WTC11 (cell line): ENCODE measurements at regions not wholly inside any gene's neighbourhood (a gene's known extent, or its start where the extent isn't known, plus 50 kb on each side); places are given as distances from the start of the nearest gene placed in this dataset.
A peak's percentile ranks its signal among the peaks of the same experiment; 100 is the strongest.

Experiments
- ATAC-seq: fragments of 200-7000 bp; cut with Tn5 transposase; 2 replicates; pipeline ENCODE4 v1.10.0; 2021; ENCODE audit warnings: mild to moderate bottlenecking, moderate library complexity
- CTCF ChIA-PET: fragments of 300-600 bp; sonication (Branson Sonifier 250); formaldehyde crosslinking; loops from one replicate; lab custom pipeline; 2021; ENCODE audit warnings: antibody characterized with exemption; lab: Charles Lee
- POLR2A ChIA-PET: fragments of 350-600 bp; sonication (Branson Sonifier 250); formaldehyde crosslinking; loops from one replicate; lab custom pipeline; 2021; ENCODE audit warnings: antibody characterized with exemption; lab: Charles Lee
- DNase-seq: peaks from one replicate; pipeline ENCODE4 v3.0.0; 2021; ENCODE audit warnings: low spot score
- H3K27ac Mint-ChIP-seq: 2 replicates; pipeline ENCODE4 v1.8.0; 2021; ENCODE audit warnings: mixed read lengths
- H3K27me3 Mint-ChIP-seq: 2 replicates; pipeline ENCODE4 v1.8.0; 2021; ENCODE audit warnings: low read depth, mild to moderate bottlenecking, moderate library complexity, mixed read lengths
- H3K36me3 Mint-ChIP-seq: 2 replicates; pipeline ENCODE4 v1.8.0; 2021; ENCODE audit warnings: mixed read lengths
- H3K4me1 Mint-ChIP-seq: 2 replicates; pipeline ENCODE4 v1.8.0; 2022; ENCODE audit warnings: mixed read lengths
- H3K4me3 Mint-ChIP-seq: 2 replicates; pipeline ENCODE4 v1.8.0; 2021; ENCODE audit warnings: mild to moderate bottlenecking, moderate library complexity, mixed read lengths
- H3K9me3 Mint-ChIP-seq: 2 replicates; pipeline ENCODE4 v1.8.0; 2021; ENCODE audit warnings: mixed read lengths
- CBFB ChIP-seq: sonication (generic); formaldehyde crosslinking; IDR thresholded peaks from 2 replicates; pipeline ENCODE4 v1.8.1; 2022; ENCODE audit warnings: mild to moderate bottlenecking, low read depth, missing genetic modification reagents
- CREB1 ChIP-seq: sonication (generic); formaldehyde crosslinking; IDR thresholded peaks from 2 replicates; pipeline ENCODE4 v1.8.0; 2023; ENCODE audit warnings: mild to moderate bottlenecking, missing genetic modification reagents
- CREM ChIP-seq: sonication (generic); formaldehyde crosslinking; IDR thresholded peaks from 2 replicates; pipeline ENCODE4 v1.8.1; 2022; ENCODE audit warnings: mild to moderate bottlenecking, missing genetic modification reagents, moderate library complexity
- CTCF ChIP-seq: fragments of 200-600 bp; IDR thresholded peaks from 2 replicates; pipeline ENCODE4 v1.8.0; 2022; ENCODE audit warnings: antibody characterized with exemption
- ELF4 ChIP-seq: sonication (generic); formaldehyde crosslinking; IDR thresholded peaks from 2 replicates; pipeline ENCODE4 v1.8.1; 2022; ENCODE audit warnings: low read depth, mild to moderate bottlenecking, moderate library complexity, missing genetic modification reagents
- ESRRA ChIP-seq: sonication (generic); formaldehyde crosslinking; IDR thresholded peaks from 2 replicates; pipeline ENCODE4 v1.8.1; 2022; ENCODE audit warnings: mild to moderate bottlenecking, missing genetic modification reagents, borderline replicate concordance
- FOXJ3 ChIP-seq: sonication (generic); formaldehyde crosslinking; IDR thresholded peaks from 2 replicates; pipeline ENCODE4 v1.9.0; 2021; ENCODE audit warnings: missing genetic modification reagents, mild to moderate bottlenecking, borderline replicate concordance
- FOXP1 ChIP-seq: sonication (generic); formaldehyde crosslinking; IDR thresholded peaks from 2 replicates; pipeline ENCODE4 v1.8.0; 2022; ENCODE audit warnings: missing genetic modification reagents, mild to moderate bottlenecking, moderate library complexity, borderline replicate concordance
- JUN ChIP-seq: sonication (generic); formaldehyde crosslinking; IDR thresholded peaks from 2 replicates; pipeline ENCODE4 v1.8.0; 2023; ENCODE audit warnings: mild to moderate bottlenecking, missing genetic modification reagents
- MLX ChIP-seq: sonication (generic); formaldehyde crosslinking; IDR thresholded peaks from 2 replicates; pipeline ENCODE4 v1.8.1; 2023; ENCODE audit warnings: mild to moderate bottlenecking, missing genetic modification reagents, moderate library complexity
- MYBL2 ChIP-seq: sonication (generic); formaldehyde crosslinking; IDR thresholded peaks from 2 replicates; pipeline ENCODE4 v1.8.1; 2023; ENCODE audit warnings: mild to moderate bottlenecking, moderate library complexity, missing genetic modification reagents
- PRDM15 ChIP-seq: sonication (generic); formaldehyde crosslinking; IDR thresholded peaks from 2 replicates; pipeline ENCODE4 v1.8.0; 2022; ENCODE audit warnings: missing genetic modification reagents
- RORB ChIP-seq: fragments of 250-450 bp; sonication (Bioruptor Pico); IDR thresholded peaks from 2 replicates; pipeline ENCODE4 v1.9.0; 2021; ENCODE audit warnings: mild to moderate bottlenecking
- SMAD3 ChIP-seq: sonication (generic); formaldehyde crosslinking; IDR thresholded peaks from 2 replicates; pipeline ENCODE4 v1.8.0; 2022; ENCODE audit warnings: missing genetic modification reagents, mild to moderate bottlenecking, borderline replicate concordance
- SOX15 ChIP-seq: fragments of 250-450 bp; sonication (Bioruptor Pico); IDR thresholded peaks from 2 replicates; pipeline ENCODE4 v1.9.0; 2021; ENCODE audit warnings: mild to moderate bottlenecking
- TCF7 ChIP-seq: sonication (generic); formaldehyde crosslinking; IDR thresholded peaks from 2 replicates; pipeline ENCODE4 v1.8.0; 2022; ENCODE audit warnings: mild to moderate bottlenecking, low read depth, missing genetic modification reagents, moderate library complexity
- TEAD4 ChIP-seq: sonication (generic); formaldehyde crosslinking; IDR thresholded peaks from 2 replicates; pipeline ENCODE4 v1.8.0; 2022; ENCODE audit warnings: mild to moderate bottlenecking, missing genetic modification reagents
- ZBTB21 ChIP-seq: sonication (generic); formaldehyde crosslinking; IDR thresholded peaks from 2 replicates; pipeline ENCODE4 v1.8.1; 2023; ENCODE audit warnings: mild to moderate bottlenecking, missing genetic modification reagents, borderline replicate concordance
- ZNF263 ChIP-seq: sonication (generic); formaldehyde crosslinking; IDR thresholded peaks from 2 replicates; pipeline ENCODE4 v1.8.1; 2022; ENCODE audit warnings: low read depth, mild to moderate bottlenecking, moderate library complexity, missing genetic modification reagents
- ZNF317 ChIP-seq: sonication (generic); formaldehyde crosslinking; IDR thresholded peaks from 2 replicates; pipeline ENCODE4 v1.8.1; 2023; ENCODE audit warnings: low read depth, mild to moderate bottlenecking, moderate library complexity, missing genetic modification reagents, borderline replicate concordance
- ZNF512 ChIP-seq: sonication (generic); formaldehyde crosslinking; IDR thresholded peaks from 2 replicates; pipeline ENCODE4 v1.8.1; 2022; ENCODE audit warnings: missing genetic modification reagents, borderline replicate concordance
- ZSCAN18 ChIP-seq: fragments of 250-450 bp; sonication (Bioruptor Pico); IDR thresholded peaks from 2 replicates; pipeline ENCODE4 v2.1.2; 2022; ENCODE audit warnings: mild to moderate bottlenecking, moderate library complexity

GRCh38 chr9:73613092-73613701 lies 461.5 kb downstream of the ANXA1 start:
- no peak overlapping the region for H3K27ac Mint-ChIP-seq
- H3K27me3 Mint-ChIP-seq, result no peaks in the 10 kb centered on the region
- H3K9me3 Mint-ChIP-seq, result no peaks in the 10 kb centered on the region
- H3K4me3 Mint-ChIP-seq, result no peak overlapping the region
- ChIA-PET CTCF (no interaction called here), POLR2A (no interaction called here)
- ATAC-seq, result no peak
- TF ChIP-seq ZSCAN18 (CRISPR knock-in tag) (no peak), SMAD3 (no peak), CREB1 (CRISPR knock-in tag) (no peak), FOXJ3 (CRISPR knock-in tag) (no peak), CREM (no peak)
- peaks cover 27% of the 10 kb centered on the region for H3K4me1 Mint-ChIP-seq
- H3K36me3 Mint-ChIP-seq, result no peaks in the 10 kb centered on the region
- DNase-seq, result no peak

GRCh38 chr9:73615557-73615956 lies 463.9 kb downstream of the ANXA1 start:
- ATAC-seq, result peak; percentile 86
- Mint-ChIP-seq H3K27ac (peak overlapping the region; percentile 12; the same call in 1 of the 2 replicates), H3K4me1 (peaks cover 30% of the 10 kb centered on the region), H3K9me3 (peaks cover 6% of the 10 kb centered on the region; the same call in 1 of the 2 replicates), H3K4me3 (no peak overlapping the region), H3K27me3 (no peaks in the 10 kb centered on the region), H3K36me3 (no peaks in the 10 kb centered on the region)
- DNase-seq, result no peak
- ChIA-PET CTCF (no interaction called here), POLR2A (no interaction called here)
- TF ChIP-seq SOX15 (CRISPR knock-in tag) (no peak), TEAD4 (CRISPR knock-in tag) (no peak), ZNF512 (0 out of 2 replicates have a peak, but pooled peaks have one; percentile 30)

- CTCF ChIA-PET, result no interaction called here
- H3K9me3 Mint-ChIP-seq, result peaks cover 7% of the 10 kb centered on the region; the same call in 1 of the 2 replicates
- DNase-seq (no peak), ATAC-seq (no peak)
- H3K36me3 Mint-ChIP-seq, result no peaks in the 10 kb centered on the region
- POLR2A ChIA-PET, result no interaction called here
- H3K27ac Mint-ChIP-seq, result no peak overlapping the region; the same call in 1 of the 2 replicates
- peaks cover 24% of the 10 kb centered on the region for H3K4me1 Mint-ChIP-seq
- no peaks in the 10 kb centered on the region for H3K27me3 Mint-ChIP-seq
- no peak overlapping the region for H3K4me3 Mint-ChIP-seq
- TF ChIP-seq MLX (CRISPR knock-in tag), result no peak
- TF ChIP-seq ZNF263, result no peak
- no peak for TF ChIP-seq CTCF
- no peak for TF ChIP-seq PRDM15 (CRISPR knock-in tag)
- TF ChIP-seq FOXP1 (CRISPR knock-in tag), result no peak
- TF ChIP-seq TCF7 (CRISPR knock-in tag), result no peak
- no peak for TF ChIP-seq ESRRA (CRISPR knock-in tag)
- no peak for TF ChIP-seq MYBL2 (CRISPR knock-in tag)
- no peak for TF ChIP-seq TEAD4 (CRISPR knock-in tag)
- TF ChIP-seq JUN, result no peak
- TF ChIP-seq ZBTB21, result no peak
- no peak for TF ChIP-seq RORB
- TF ChIP-seq CBFB (CRISPR knock-in tag), result no peak
- TF ChIP-seq ZNF512, result no peak
- TF ChIP-seq ELF4 (CRISPR knock-in tag), result no peak
- TF ChIP-seq ZNF317 (CRISPR knock-in tag), result no peak
Measured at GRCh38 chr9:73617586-73617985, 465.9 kb downstream of the ANXA1 start.
